HG02798 (cell line): ENCODE measurements at regions not wholly inside any gene's neighbourhood (a gene's known extent, or its start where the extent isn't known, plus 50 kb on each side); places are given as distances from the start of the nearest gene placed in this dataset.

ENCODE experiments used
- ATAC-seq: cut with Tn5 transposase; IDR thresholded peaks from one replicate; pipeline ENCODE4 v1.9.1; 2021; ENCODE audit warnings: mild to moderate bottlenecking; ENCODE audit not compliant: unreplicated experiment, poor library complexity

DNA sequence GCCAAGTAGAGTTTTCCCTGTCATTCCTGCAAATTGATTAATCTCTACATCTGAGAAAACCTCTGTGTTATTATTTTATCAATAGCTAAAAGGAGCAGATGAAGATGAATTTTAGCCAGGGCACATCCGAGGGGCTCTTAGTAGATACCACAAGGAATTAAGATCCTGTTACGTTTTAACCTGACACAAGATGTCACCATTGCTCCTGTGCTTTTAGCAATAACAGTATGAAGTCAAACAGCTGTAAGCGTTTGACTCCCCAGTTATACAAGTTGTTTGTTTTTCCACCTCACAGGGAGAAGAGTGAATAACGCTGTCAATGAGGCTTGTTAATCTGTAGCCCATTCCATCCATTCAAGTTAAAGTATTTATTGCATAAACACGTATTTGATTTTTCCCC lies 76.0 kb upstream of the AP1S2 start:
- ATAC-seq: no peak

- ATAC-seq: no peak
These were observed 74.6 kb upstream of the AP1S2 start for GRCh38 chrX:15929194-15929593.

GRCh38 chrX:15926622-15927021 lies 72.0 kb upstream of the AP1S2 start:
- no peak for ATAC-seq

DNA sequence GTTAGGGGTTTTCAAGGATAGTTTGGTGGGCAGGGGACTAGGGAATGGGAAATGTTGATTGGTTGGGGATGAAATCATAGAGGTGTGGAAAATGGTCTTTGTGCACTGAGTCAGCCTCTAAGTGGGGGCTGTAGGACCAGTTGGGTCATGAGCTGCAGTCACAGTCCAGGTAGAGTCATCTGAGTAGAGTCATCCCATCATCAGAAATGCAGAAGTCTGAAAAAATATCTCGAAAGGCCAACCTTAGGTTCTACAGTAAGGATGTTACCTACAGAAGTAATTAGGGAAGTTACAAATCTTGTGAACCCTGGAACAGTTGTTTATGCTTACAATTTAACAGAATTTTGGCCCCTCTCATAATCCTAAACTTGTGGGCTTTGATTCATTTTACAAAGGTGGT lies 63.4 kb upstream of the AP1S2 start:
- no peak for ATAC-seq

GRCh38 chrX:15916704-15917084 lies 62.1 kb upstream of the AP1S2 start:
- ATAC-seq: no peak

DNA sequence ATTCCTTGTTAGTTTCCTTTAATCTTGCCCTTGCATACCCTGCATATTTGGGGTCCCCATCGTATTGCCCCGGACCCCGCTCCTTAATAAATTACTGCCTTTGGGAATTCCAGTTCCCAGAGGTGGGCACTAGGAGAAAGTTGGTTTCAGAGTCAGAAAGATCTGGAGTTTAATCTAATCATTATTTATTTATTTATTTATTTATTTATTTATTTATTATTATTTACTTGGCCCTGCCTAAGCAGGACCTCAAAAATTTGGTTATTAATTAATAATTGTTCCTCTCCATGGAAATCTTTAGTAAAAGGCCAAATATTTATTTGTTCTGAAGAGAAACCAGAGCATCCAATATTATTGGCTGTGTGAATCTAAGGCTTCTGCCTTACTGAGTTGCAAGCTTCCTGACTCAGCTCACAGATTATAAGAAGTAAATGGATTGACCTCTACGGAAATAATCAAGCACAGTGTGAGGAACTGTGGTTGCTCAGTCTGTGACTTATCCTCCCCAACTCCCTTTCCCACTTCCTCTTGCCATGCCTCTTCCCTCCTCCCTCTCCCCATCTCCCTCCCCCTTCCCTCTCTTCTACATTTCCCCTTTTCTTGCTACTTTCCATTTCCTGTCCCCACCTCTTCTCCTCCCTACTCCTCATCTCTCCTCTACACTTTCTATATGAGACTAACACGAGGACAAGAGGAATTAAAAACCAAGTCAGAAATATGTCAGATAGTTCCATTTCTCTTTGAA lies 61.5 kb upstream of the AP1S2 start:
- no peak for ATAC-seq

DNA sequence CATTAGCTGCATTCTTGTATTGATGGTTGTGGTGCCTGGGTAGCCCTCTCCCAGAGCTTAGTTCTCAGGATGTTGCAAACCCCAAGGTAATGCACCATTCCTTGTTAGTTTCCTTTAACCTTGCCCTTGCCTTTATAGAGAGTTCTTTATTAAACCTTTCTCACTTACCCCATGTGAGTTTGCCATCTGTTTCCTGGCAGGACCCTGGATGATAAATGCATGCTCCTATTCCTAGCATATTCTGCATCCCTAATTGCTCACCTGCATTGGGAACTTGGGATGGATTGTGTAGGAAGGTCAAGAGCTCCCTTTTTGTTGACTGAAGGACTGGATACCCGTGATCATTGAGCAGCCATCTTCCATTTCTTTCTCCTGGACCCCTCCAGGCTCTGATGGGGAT lies 59.9 kb upstream of the AP1S2 start:
- ATAC-seq: no peak

DNA sequence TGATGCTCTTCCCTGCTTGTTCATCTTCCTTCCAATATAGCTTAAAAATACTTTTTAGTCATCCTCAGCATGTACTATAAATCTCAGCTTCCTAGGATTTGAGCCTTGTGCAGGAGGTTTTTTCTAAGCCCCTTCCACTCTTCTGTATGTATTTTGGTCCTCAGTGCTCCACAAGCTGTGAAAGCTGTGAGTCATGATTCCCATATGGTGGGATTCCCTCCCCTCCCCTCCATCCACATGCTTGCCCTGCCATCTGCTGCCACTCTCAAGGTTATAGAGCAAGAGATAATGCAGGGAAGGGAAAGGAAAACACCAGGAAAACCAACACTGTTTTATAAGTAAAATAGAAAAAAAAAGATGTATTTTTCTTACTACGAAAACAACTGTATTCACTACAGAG lies 58.5 kb upstream of the AP1S2 start:
- no peak for ATAC-seq

DNA sequence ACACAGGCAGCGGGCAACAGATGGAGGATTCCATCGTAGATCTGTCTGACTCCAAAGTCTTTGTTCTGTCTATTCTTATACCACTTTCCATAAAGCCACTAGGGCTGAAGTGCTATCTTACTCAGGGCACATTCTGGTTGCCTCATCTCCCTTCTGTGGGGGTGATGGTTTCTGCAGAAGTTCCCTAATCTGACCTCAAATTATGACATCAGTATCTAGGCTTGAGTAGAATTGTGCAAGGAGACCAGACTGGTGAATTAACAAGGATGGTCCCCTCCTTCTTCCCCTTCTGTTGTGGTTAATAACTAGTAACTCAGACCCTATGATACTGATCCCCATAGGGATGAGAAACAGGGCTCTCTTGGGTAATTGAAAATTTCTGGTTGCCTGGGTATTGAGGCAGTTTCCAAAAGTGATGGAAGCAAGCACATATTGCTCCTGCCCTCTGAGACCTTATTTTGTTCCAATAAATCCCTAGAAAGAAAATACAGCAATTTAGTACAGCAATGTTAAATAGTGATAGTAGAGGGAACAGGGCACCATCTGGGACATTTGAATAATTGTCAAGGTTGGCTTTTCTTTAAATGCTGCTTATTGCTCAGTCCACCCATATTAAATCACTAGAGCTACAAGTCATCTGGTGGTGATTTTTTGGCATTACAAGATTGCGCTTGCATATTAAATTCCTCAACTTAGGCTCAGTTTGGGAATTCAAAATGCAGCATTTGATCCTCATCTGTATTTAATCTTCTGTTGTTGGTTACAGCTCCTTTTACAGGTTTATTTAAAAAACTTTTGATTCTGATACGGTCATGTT lies 57.3 kb upstream of the AP1S2 start:
- ATAC-seq: no peak

DNA sequence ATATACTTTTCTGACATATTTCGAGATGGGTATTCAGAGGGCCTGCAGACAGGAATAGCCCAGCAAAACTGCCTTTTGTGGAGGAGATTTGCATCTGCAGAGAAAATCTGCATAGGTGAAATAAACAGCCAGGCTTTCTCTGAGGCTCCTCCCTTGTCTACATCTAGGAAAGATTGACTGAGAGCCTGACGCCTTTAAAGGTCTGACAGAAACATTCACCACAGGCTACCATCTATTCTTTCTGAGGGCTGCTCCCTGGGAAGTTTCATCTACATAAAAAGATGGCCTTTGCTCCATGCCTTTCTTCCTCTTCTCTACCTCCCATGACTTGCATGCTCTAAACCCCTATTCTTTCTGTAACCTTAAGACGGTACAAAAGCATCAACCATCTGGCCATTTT lies 55.0 kb upstream of the AP1S2 start:
- ATAC-seq: no peak

DNA sequence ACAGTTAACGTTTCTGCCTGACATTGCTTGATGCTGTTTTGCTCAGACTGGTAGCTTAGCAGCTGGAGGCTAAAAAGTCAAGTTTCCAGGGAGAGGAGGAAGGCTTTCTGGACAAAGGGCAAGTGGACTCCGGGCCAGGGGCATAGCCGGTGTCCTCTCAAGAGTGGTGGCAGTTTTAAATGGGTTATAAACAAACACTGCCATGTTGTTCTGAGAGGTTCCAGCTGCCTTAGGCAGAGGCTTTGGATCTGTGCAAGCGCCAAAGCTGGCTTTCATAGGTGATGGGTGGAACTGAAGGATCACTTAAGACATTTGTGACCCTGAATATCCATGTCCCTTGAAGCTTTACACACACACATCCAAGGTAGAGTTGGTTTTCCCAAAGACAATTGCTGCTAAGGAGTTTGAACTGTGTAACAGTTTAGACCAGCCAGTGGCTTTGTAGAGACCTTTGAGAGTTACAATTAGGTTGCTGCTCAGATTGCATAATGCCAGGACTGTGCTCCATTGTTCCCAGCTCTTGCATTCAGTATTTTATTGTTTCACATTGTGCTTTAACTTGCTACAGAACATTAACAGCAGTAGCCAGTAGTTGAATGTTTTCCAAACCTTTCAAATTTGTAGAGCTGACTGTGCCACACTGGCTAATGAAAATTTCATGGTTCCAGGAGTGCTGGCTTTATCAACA lies 54.1 kb upstream of the AP1S2 start:
- no peak for ATAC-seq

DNA sequence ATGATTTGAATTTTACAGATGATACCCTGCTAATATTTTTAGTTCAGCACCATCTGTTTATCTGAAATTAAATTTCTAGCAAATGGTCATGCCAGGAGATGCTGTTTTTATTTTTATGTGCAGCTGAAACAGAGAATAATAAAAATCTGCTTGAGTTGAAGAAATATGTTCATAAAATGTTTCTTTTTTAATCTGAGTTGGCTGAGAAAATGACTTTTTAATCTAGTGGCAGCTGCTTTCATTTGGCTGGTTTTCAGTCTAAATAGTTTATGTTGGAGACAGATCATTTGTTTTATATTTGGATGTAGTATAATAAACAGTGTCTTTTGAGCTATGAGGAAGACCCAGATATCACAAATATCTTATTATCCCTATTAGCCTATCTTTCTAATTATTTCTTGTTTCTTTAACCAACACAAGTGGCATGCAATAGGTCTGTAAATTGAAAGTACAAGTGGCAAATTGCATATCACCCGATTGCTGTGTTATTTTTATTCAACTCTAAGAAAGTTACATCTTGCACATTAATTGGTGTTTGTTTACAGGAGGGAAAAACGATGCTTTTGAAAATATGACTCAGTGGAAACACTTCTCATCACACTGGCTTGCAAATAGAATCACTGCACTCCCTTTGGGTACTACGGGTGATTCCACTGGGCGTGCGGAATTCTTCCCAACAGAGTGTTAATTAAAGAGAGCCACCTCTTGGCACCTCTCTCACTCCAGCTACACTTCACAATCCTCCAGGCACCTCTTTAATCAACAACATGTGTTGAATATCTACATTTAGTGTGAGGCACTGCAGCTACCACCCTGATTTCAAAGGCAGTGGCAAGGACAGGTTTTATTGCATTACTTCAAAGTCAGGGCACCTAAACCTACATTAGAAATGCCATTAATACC lies 51.7 kb upstream of the AP1S2 start:
- ATAC-seq: no peak
